MM.1S (cell line): ENCODE measurements at regions not wholly inside any gene's neighbourhood (a gene's known extent, or its start where the extent isn't known, plus 50 kb on each side); places are given as distances from the start of the nearest gene placed in this dataset.

Experiments used
- CTCF ChIP-seq: fragments of 300-600 bp; sonication (generic); IDR thresholded peaks from 2 replicates; pipeline ENCODE4 v1.5.1; 2016; ENCODE audit warnings: antibody characterized with exemption, low read length, mixed read lengths
- EZH2 ChIP-seq: fragments of 300-600 bp; sonication (generic); optimal IDR thresholded peaks from 2 replicates; pipeline ENCODE3; 2017; ENCODE audit warnings: low read depth, mild to moderate bottlenecking, antibody characterized with exemption, low read length, mixed read lengths
- EZH2phosphoT487 ChIP-seq: fragments of 300-600 bp; sonication (generic); IDR thresholded peaks from 2 replicates; pipeline ENCODE4 v1.6.1; 2018; ENCODE audit warnings: antibody characterized with exemption, low read length

GRCh38 chr3:164608554-164609276 lies 469.6 kb downstream of the SI start:
- no peak for TF ChIP-seq CTCF
- no peak for TF ChIP-seq EZH2
- no peak for TF ChIP-seq EZH2phosphoT487
